SK-N-SH (cell line): ENCODE measurements at regions not wholly inside any gene's neighbourhood (a gene's known extent, or its start where the extent isn't known, plus 50 kb on each side); places are given as distances from the start of the nearest gene placed in this dataset.

ENCODE experiments used
- CTCF ChIA-PET: fragments of 300-600, 350-600 bp; formaldehyde crosslinking; extraction: SDS; loops from one replicate; lab custom pipeline; 2021; lab: Yijun Ruan, JAX
- POLR2A ChIA-PET: fragments of 350-600 bp; sonication (Branson Sonifier 250); formaldehyde crosslinking; extraction: SDS; loops from one replicate; lab custom pipeline; 2020; ENCODE audit warnings: antibody characterized with exemption, inconsistent platforms; lab: Yijun Ruan, JAX
- DNase-seq: peaks from one replicate; pipeline ENCODE4 v3.0.0; 2012
- H2AFZ ChIP-seq: fragments of 200-600 bp; sonication (generic); 2 replicates; pipeline ENCODE4 v1.8.1; 2016; ENCODE audit warnings: antibody characterized with exemption, mild to moderate bottlenecking, low read depth
- H3F3A ChIP-seq: fragments of 200-600 bp; sonication (generic); replicated peaks from 2 replicates; pipeline ENCODE3; 2016; ENCODE audit warnings: antibody characterized with exemption, mild to moderate bottlenecking; ENCODE audit not compliant: insufficient read depth
- H3K27ac ChIP-seq, 2 experiments: fragments of 200-500 bp in 1 of 2; fragments of 200-600 bp in 1 of 2; sonication (Bioruptor generic) in 1 of 2; sonication (generic), shearing (Covaris generic) in 1 of 2; 2 replicates each; pipeline versions ENCODE4 v1.5.1 to v1.6.1; 2014 to 2016; ENCODE audit warnings: low read depth in 2 of 2, inconsistent platforms in 1 of 2, low read length in 1 of 2, mild to moderate bottlenecking in 1 of 2, mixed read lengths in 1 of 2
- H3K27me3 ChIP-seq: fragments of 200-600 bp; sonication (generic), shearing (Covaris generic); 2 replicates; pipeline ENCODE4 v1.6.1; 2016; ENCODE audit warnings: mixed run types; ENCODE audit not compliant: insufficient read depth
- H3K36me3 ChIP-seq, 2 experiments: fragments of 200-500 bp in 1 of 2; fragments of 200-600 bp in 1 of 2; sonication (Bioruptor generic) in 1 of 2; sonication (generic) in 1 of 2; replicated peaks in 1 of 2; 2 replicates each; pipeline versions ENCODE3 to v1.5.1; 2014 to 2016; ENCODE audit warnings: low read length in 1 of 2, mild to moderate bottlenecking in 1 of 2; ENCODE audit not compliant: insufficient read depth in 2 of 2, control insufficient read depth in 1 of 2
- H3K4me1 ChIP-seq, 2 experiments: fragments of 200-500 bp in 1 of 2; fragments of 200-600 bp in 1 of 2; sonication (Bioruptor generic) in 1 of 2; sonication (generic), shearing (Covaris generic) in 1 of 2; 2 replicates each; pipeline versions ENCODE4 v1.5.1 to v1.6.1; 2014 to 2016; ENCODE audit warnings: low read depth in 1 of 2, low read length in 1 of 2, mixed run types in 1 of 2; ENCODE audit not compliant: insufficient read depth in 2 of 2, control insufficient read depth in 1 of 2
- H3K4me2 ChIP-seq: fragments of 200-600 bp; sonication (generic), shearing (Covaris generic); 2 replicates; pipeline ENCODE4 v1.6.1; 2017; ENCODE audit warnings: mixed run types
- H3K4me3 ChIP-seq, 2 experiments: fragments of 200-500 bp in 1 of 2; fragments of 200-600 bp in 1 of 2; sonication (Bioruptor generic) in 1 of 2; sonication (generic), shearing (Covaris generic) in 1 of 2; 2 replicates each; pipeline versions ENCODE4 v1.5.1 to v1.8.1; 2014 to 2016; ENCODE audit warnings: low read depth in 2 of 2, inconsistent platforms in 1 of 2, low read length in 1 of 2, mild to moderate bottlenecking in 1 of 2, mixed read lengths in 1 of 2, moderate library complexity in 1 of 2
- H3K79me2 ChIP-seq: fragments of 200-600 bp; sonication (generic); 2 replicates; pipeline ENCODE4 v1.8.1; 2017; ENCODE audit warnings: mild to moderate bottlenecking; ENCODE audit not compliant: insufficient read depth
- H3K9ac ChIP-seq: fragments of 200-600 bp; sonication (generic); 2 replicates; pipeline ENCODE4 v1.6.1; 2017; ENCODE audit warnings: mixed run types
- H3K9me2 ChIP-seq: fragments of 200-600 bp; sonication (generic); 2 replicates; pipeline ENCODE4 v1.6.1; 2017; ENCODE audit warnings: mixed run types
- H3K9me3 ChIP-seq: fragments of 200-600 bp; sonication (generic); 2 replicates; pipeline ENCODE4 v1.6.1; 2017; ENCODE audit warnings: mixed run types, mild to moderate bottlenecking, moderate library complexity
- H4K20me1 ChIP-seq: fragments of 200-600 bp; sonication (generic); 2 replicates; pipeline ENCODE4 v1.6.1; 2017; ENCODE audit warnings: mild to moderate bottlenecking, mixed run types; ENCODE audit not compliant: insufficient read depth
- EZH2phosphoT487 ChIP-seq: fragments of 200-600 bp; sonication (generic); IDR thresholded peaks from 2 replicates; pipeline ENCODE4 v1.6.1; 2017; ENCODE audit warnings: low read depth, mixed run types, mild to moderate bottlenecking, antibody characterized with exemption, moderate library complexity, borderline replicate concordance
- FOSL2 ChIP-seq: IDR thresholded peaks from 2 replicates; pipeline ENCODE4 v1.4.0; 2012; ENCODE audit warnings: low read depth, mild to moderate bottlenecking, moderate library complexity, borderline replicate concordance
- FOXJ3 ChIP-seq: sonication (generic); formaldehyde crosslinking; IDR thresholded peaks from 2 replicates; pipeline ENCODE4 v1.5.1; 2020; ENCODE audit warnings: mild to moderate bottlenecking, missing genetic modification reagents
- FOXM1 ChIP-seq: IDR thresholded peaks from 2 replicates; pipeline ENCODE4 v1.4.0; 2012; ENCODE audit warnings: low read depth, mild to moderate bottlenecking
- GABPA ChIP-seq: IDR thresholded peaks from 2 replicates; pipeline ENCODE4 v1.4.0; 2012; ENCODE audit warnings: low read depth, mild to moderate bottlenecking
- MXI1 ChIP-seq: IDR thresholded peaks from 2 replicates; pipeline ENCODE4 v1.6.1; 2012; ENCODE audit warnings: mild to moderate bottlenecking, low read depth, low read length, improper control_type of control experiment
- NFIC ChIP-seq: IDR thresholded peaks from 2 replicates; pipeline ENCODE4 v1.4.0; 2012; ENCODE audit warnings: borderline replicate concordance
- RFX5 ChIP-seq: IDR thresholded peaks from 2 replicates; pipeline ENCODE4 v1.6.1; 2012; ENCODE audit warnings: mild to moderate bottlenecking, improper control_type of control experiment, low read length
- SIN3A ChIP-seq: IDR thresholded peaks from 2 replicates; pipeline ENCODE4 v1.6.1; 2012; ENCODE audit warnings: low read depth, mild to moderate bottlenecking, low read length, moderate library complexity, borderline replicate concordance
- TAF1 ChIP-seq: IDR thresholded peaks from 2 replicates; pipeline ENCODE4 v1.6.1; 2012; ENCODE audit warnings: low read depth, mild to moderate bottlenecking, low read length, moderate library complexity, borderline replicate concordance
- TEAD4 ChIP-seq: IDR thresholded peaks from 2 replicates; pipeline ENCODE4 v1.4.0; 2012; ENCODE audit warnings: mild to moderate bottlenecking, borderline replicate concordance; ENCODE audit not compliant: insufficient read depth
- YY1 ChIP-seq: IDR thresholded peaks from 2 replicates; pipeline ENCODE4 v1.4.0; 2012; ENCODE audit warnings: low read depth, mild to moderate bottlenecking
- whole genome bisulfite sequencing: methylation state at CpG from one replicate; pipeline ENCODE4 v1.1.6; 2017; ENCODE audit warnings: low lambda C conversion rate; 5-methylcytosine and 5-hydroxymethylcytosine counted together
- TF ChIP-seq, protein P1 (sequence below): IDR thresholded peaks from 2 replicates; pipeline ENCODE4; 2012
- TF ChIP-seq, protein P2 (sequence below): fragments of 200-600 bp; sonication (generic); IDR thresholded peaks from 2 replicates; pipeline ENCODE4 v1.6.1; 2017; ENCODE audit warnings: antibody characterized with exemption, mild to moderate bottlenecking, moderate library complexity
- TF ChIP-seq, protein P3 (sequence below): fragments of 150-350 bp; IDR thresholded peaks from 2 replicates; pipeline ENCODE4 v1.6.1; 2016; ENCODE audit warnings: mild to moderate bottlenecking, low read depth, low read length
- TF ChIP-seq, protein P4 (sequence below): IDR thresholded peaks from 2 replicates; pipeline ENCODE4 v1.4.0; 2012; ENCODE audit warnings: low read depth, borderline replicate concordance

DNA sequence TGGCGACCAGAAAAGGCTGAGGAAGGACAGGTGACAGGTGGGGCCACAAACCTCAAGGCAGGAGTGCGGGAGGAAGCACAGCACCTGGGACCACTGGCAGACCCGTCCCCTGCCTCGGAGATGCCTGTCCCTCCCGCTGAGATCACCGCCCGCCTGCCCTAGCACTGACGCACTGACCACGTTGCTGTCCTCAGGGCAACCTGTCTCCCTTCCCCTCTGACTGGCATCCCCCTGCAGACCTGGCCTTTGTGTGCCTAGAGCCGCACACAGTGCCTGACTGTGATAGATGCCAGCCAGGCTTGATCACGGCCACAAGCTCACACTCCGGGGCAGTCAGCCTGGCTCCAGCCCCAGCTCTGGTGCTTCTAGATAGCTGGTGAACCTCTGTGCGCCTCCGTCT is 58.4 kb upstream of the EN2 start:
- ChIA-PET CTCF (interaction anchor here (0.6 to 2.9 kb wide), 9 partner anchors 14 to 336 kb away, joined by 3 to 11 read pairs (median 5); no protein-coding TSS in a partner anchor), POLR2A (no interaction called here)
- Histone ChIP-seq H3K4me2 (no peak overlapping the region), H3K4me1 (peaks cover 0 to 7% of the 10 kb centered on the region in 2 experiments; a peak in 1 of 4 replicates), H3K9ac (no peak overlapping the region), H3F3A (no peaks in the 10 kb centered on the region), H3K79me2 (no peaks in the 10 kb centered on the region), H3K4me3 (no peak overlapping the region), H3K27me3 (peaks cover 94% of the 10 kb centered on the region), H4K20me1 (no peaks in the 10 kb centered on the region), H3K9me3 (no peaks in the 10 kb centered on the region), H2AFZ (no peak overlapping the region), H3K9me2 (no peaks in the 10 kb centered on the region), H3K27ac (no peak overlapping the region), H3K36me3 (no peaks in the 10 kb centered on the region)
- DNase-seq: no peak
- TF ChIP-seq TEAD4: no peak
- TF ChIP-seq FOXM1: no peak
- no peak for TF ChIP-seq FOSL2
- no peak for TF ChIP-seq SIN3A
- TF ChIP-seq, protein P1, sequence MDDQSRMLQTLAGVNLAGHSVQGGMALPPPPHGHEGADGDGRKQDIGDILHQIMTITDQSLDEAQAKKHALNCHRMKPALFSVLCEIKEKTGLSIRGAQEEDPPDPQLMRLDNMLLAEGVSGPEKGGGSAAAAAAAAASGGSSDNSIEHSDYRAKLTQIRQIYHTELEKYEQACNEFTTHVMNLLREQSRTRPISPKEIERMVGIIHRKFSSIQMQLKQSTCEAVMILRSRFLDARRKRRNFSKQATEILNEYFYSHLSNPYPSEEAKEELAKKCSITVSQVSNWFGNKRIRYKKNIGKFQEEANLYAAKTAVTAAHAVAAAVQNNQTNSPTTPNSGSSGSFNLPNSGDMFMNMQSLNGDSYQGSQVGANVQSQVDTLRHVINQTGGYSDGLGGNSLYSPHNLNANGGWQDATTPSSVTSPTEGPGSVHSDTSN: no peak
- TF ChIP-seq FOXJ3 (CRISPR knock-in tag): no peak
- no peak for TF ChIP-seq TAF1
- TF ChIP-seq, protein P2, sequence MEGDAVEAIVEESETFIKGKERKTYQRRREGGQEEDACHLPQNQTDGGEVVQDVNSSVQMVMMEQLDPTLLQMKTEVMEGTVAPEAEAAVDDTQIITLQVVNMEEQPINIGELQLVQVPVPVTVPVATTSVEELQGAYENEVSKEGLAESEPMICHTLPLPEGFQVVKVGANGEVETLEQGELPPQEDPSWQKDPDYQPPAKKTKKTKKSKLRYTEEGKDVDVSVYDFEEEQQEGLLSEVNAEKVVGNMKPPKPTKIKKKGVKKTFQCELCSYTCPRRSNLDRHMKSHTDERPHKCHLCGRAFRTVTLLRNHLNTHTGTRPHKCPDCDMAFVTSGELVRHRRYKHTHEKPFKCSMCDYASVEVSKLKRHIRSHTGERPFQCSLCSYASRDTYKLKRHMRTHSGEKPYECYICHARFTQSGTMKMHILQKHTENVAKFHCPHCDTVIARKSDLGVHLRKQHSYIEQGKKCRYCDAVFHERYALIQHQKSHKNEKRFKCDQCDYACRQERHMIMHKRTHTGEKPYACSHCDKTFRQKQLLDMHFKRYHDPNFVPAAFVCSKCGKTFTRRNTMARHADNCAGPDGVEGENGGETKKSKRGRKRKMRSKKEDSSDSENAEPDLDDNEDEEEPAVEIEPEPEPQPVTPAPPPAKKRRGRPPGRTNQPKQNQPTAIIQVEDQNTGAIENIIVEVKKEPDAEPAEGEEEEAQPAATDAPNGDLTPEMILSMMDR: no peak
- TF ChIP-seq MXI1: no peak
- no peak for TF ChIP-seq NFIC
- TF ChIP-seq GABPA: no peak
- TF ChIP-seq, protein P3, sequence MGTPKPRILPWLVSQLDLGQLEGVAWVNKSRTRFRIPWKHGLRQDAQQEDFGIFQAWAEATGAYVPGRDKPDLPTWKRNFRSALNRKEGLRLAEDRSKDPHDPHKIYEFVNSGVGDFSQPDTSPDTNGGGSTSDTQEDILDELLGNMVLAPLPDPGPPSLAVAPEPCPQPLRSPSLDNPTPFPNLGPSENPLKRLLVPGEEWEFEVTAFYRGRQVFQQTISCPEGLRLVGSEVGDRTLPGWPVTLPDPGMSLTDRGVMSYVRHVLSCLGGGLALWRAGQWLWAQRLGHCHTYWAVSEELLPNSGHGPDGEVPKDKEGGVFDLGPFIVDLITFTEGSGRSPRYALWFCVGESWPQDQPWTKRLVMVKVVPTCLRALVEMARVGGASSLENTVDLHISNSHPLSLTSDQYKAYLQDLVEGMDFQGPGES: no peak
- TF ChIP-seq RFX5: no peak
- TF ChIP-seq EZH2phosphoT487: no peak
- no peak for TF ChIP-seq YY1
- TF ChIP-seq, protein P4, sequence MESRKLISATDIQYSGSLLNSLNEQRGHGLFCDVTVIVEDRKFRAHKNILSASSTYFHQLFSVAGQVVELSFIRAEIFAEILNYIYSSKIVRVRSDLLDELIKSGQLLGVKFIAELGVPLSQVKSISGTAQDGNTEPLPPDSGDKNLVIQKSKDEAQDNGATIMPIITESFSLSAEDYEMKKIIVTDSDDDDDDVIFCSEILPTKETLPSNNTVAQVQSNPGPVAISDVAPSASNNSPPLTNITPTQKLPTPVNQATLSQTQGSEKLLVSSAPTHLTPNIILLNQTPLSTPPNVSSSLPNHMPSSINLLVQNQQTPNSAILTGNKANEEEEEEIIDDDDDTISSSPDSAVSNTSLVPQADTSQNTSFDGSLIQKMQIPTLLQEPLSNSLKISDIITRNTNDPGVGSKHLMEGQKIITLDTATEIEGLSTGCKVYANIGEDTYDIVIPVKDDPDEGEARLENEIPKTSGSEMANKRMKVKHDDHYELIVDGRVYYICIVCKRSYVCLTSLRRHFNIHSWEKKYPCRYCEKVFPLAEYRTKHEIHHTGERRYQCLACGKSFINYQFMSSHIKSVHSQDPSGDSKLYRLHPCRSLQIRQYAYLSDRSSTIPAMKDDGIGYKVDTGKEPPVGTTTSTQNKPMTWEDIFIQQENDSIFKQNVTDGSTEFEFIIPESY: no peak
- 13% methylated on average over 14 of the region's 14 CpGs for WGBS
